Pancreas (tissue), 10 donors: ENCODE measurements at regions not wholly inside any gene's neighbourhood (a gene's known extent, or its start where the extent isn't known, plus 50 kb on each side); places are given as distances from the start of the nearest gene placed in this dataset.

Experiments used
- ATAC-seq, 4 donors: fragments of 200-7000 bp; cut with Tn5 transposase; one replicate each; pipeline versions ENCODE4 v1.8.0 to v1.9.1; 2020; ENCODE audit warnings: mild to moderate bottlenecking in 4 of 4, moderate library complexity in 4 of 4
- DNase-seq, 6 donors: peaks; one replicate each; pipeline ENCODE4 v3.0.0-alpha.2; 2020
- FAIRE-seq: peaks from 2 replicates; lab custom pipeline; 2012; peaks lifted over from hg19 to GRCh38; lab: Jason Lieb, UNC
- H3K27ac ChIP-seq, 4 donors: fragments of 200-600 bp; sonication (generic); 1 replicate in 3 of 4; 2 replicates in 1 of 4; pipeline versions ENCODE4 v1.5.0 to v1.8.0; 2020
- H3K27me3 ChIP-seq, 4 donors: fragments of 200-600 bp; one replicate each; pipeline ENCODE4 v1.8.0; 2021
- H3K36me3 ChIP-seq, 3 donors: fragments of 200-600 bp; sonication (generic) in 1 of 3; one replicate each; pipeline versions ENCODE4 v1.5.0 to v1.8.0; 2020 to 2021
- H3K4me1 ChIP-seq, 3 donors: fragments of 200-600 bp; one replicate each; pipeline ENCODE4 v1.8.0; 2021
- H3K4me3 ChIP-seq, 4 donors: fragments of 200-600 bp; sonication (generic) in 2 of 4; one replicate each; pipeline versions ENCODE4 v1.5.0 to v1.8.0; 2020 to 2021
- H3K9me3 ChIP-seq, 4 donors: fragments of 200-600 bp; one replicate each; pipeline ENCODE4 v1.8.0; 2021
- WGBS, 2 donors: extraction: QIAGEN DNeasy Blood & Tissue Kit; methylation state at CpG; one replicate each; pipeline ENCODE4 v1.1.7; 2013; 5-methylcytosine and 5-hydroxymethylcytosine counted together
- intact Hi-C, 3 donors: fragments of 100-400 bp; cut with DNase I; formaldehyde crosslinking; loops; one replicate each; pipeline versions ENCODE4 v1.11.1 to v1.14.2; 2022
- TF ChIP-seq, protein P1 (sequence below), 4 donors: fragments of 200-600 bp; sonication (generic) in 3 of 4; IDR thresholded peaks; one replicate each; pipeline versions ENCODE4 v1.5.0 to v1.8.0; 2021; ENCODE audit warnings: antibody characterized with exemption in 4 of 4
- donor health status: healthy with polysubstance abuse.
- donor health status: DM: no; HTN: no; CAD: no; lungs with moderate emphysema.
- donor health status: DM: no; HTN: no; CAD: no.
- donor health status: control.
- donor health status: control.
- donor health status: Bipolar disorder and iron deficiency.
- donor health status: DM: yes; HTN: yes; CAD: no.
- donor health status: DM: no; HTN: no; CAD: no.
- donor health status: DM: no; HTN: no; CAD: no.
- donor health status: DM: yes; HTN: yes; CAD: no.

DNA sequence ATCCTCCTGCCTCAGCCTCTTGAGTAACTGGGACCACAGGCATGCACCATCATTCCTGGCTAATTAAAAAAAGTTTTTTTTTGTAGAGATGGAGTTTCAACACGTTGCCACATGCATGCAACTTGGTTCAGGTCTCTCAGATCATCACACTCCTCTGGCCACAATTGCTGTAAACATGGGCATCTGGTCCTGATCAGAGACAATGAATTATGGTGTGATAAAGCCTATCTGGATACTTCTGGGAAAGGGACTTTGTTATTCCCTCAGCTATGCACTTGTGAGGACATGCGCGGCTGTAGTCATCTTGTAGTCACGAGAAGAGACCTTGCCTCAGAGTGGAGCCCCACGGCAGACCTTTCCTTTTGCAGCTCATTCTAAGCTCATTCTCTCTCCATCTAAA lies 210.9 kb upstream of the ZFP64 start:
- intact Hi-C loops = no loop called here
- Histone ChIP-seq H3K4me1 (no peaks in the 10 kb centered on the region), H3K9me3 (no peaks in the 10 kb centered on the region), H3K27me3 (no peaks in the 10 kb centered on the region), H3K27ac (no peak overlapping the region), H3K4me3 (no peak overlapping the region), H3K36me3 (no peaks in the 10 kb centered on the region)
- TF ChIP-seq, protein P1, sequence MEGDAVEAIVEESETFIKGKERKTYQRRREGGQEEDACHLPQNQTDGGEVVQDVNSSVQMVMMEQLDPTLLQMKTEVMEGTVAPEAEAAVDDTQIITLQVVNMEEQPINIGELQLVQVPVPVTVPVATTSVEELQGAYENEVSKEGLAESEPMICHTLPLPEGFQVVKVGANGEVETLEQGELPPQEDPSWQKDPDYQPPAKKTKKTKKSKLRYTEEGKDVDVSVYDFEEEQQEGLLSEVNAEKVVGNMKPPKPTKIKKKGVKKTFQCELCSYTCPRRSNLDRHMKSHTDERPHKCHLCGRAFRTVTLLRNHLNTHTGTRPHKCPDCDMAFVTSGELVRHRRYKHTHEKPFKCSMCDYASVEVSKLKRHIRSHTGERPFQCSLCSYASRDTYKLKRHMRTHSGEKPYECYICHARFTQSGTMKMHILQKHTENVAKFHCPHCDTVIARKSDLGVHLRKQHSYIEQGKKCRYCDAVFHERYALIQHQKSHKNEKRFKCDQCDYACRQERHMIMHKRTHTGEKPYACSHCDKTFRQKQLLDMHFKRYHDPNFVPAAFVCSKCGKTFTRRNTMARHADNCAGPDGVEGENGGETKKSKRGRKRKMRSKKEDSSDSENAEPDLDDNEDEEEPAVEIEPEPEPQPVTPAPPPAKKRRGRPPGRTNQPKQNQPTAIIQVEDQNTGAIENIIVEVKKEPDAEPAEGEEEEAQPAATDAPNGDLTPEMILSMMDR (IDR thresholded peaks at IDR 0.05) = no peak
- DNase-seq (no peak), FAIRE-seq (no peak), ATAC-seq (no peak)
- whole genome bisulfite sequencing, 2 donors = 68 to 80% methylated on average over 5 of the region's 5 CpGs

DNA sequence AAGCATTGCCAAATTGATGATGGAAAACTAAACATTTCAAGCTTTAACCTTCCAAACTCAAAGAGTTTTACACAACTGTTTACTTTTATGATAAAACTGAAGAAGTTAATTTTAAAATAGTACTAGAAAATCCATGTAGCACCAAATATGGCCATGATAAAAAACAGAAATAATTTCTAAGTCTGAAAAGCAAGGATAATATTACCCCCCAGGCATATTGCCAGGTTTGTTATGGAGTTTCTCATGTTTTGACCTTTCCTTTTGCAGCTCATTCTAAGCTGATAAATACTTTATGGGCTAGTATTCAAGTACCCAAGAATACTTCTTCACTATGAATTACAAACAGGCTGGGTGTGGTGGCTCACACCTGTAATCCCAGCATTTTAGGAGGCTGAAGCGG lies 209.9 kb upstream of the ZFP64 start:
- no peak for ATAC-seq
- DNase-seq = no peak
- Histone ChIP-seq H3K36me3 (no peaks in the 10 kb centered on the region), H3K27ac (no peak overlapping the region), H3K4me3 (no peak overlapping the region), H3K27me3 (no peaks in the 10 kb centered on the region), H3K4me1 (no peaks in the 10 kb centered on the region), H3K9me3 (no peaks in the 10 kb centered on the region)
- intact Hi-C loops = no loop called here
- FAIRE-seq = no peak
- WGBS, 2 donors = 77 to 85% methylated on average over 1 of the region's 1 CpG
- TF ChIP-seq, protein P1 (IDR thresholded peaks at IDR 0.05) = no peak

GRCh38 chr20:52399352-52399751 lies 207.8 kb upstream of the ZFP64 start:
- Histone ChIP-seq H3K27ac (no peak overlapping the region), H3K36me3 (no peaks in the 10 kb centered on the region), H3K4me1 (no peaks in the 10 kb centered on the region), H3K9me3 (no peaks in the 10 kb centered on the region), H3K4me3 (no peak overlapping the region), H3K27me3 (no peaks in the 10 kb centered on the region)
- intact Hi-C loops = no loop called here
- ATAC-seq (no peak), FAIRE-seq (no peak), DNase-seq (no peak)
- 53 to 55% methylated on average over 2 of the region's 2 CpGs for whole genome bisulfite sequencing, 2 donors
- TF ChIP-seq, protein P1 (IDR thresholded peaks at IDR 0.05) = no peak

GRCh38 chr20:52389606-52390005 lies 198.0 kb upstream of the ZFP64 start:
- FAIRE-seq (no peak), ATAC-seq (no peak), DNase-seq (no peak)
- 86 to 96% methylated on average over 1 of the region's 1 CpG for WGBS, 2 donors
- Histone ChIP-seq H3K36me3 (no peaks in the 10 kb centered on the region), H3K27ac (no peak overlapping the region), H3K4me3 (no peak overlapping the region), H3K4me1 (no peaks in the 10 kb centered on the region), H3K9me3 (no peaks in the 10 kb centered on the region), H3K27me3 (no peaks in the 10 kb centered on the region)
- TF ChIP-seq, protein P1 (IDR thresholded peaks at IDR 0.05) = no peak
- intact Hi-C loops = no loop called here

GRCh38 chr20:52383995-52384621 lies 192.5 kb upstream of the ZFP64 start:
- ATAC-seq = no peak
- FAIRE-seq = no peak
- H3K27me3 ChIP-seq = no peaks in the 10 kb centered on the region

More at GRCh38 chr20:52383995-52384621, 192.5 kb upstream of the ZFP64 start:
- intact Hi-C loops = no loop called here
- Histone ChIP-seq H3K36me3 (no peaks in the 10 kb centered on the region), H3K4me1 (no peaks in the 10 kb centered on the region), H3K4me3 (no peak overlapping the region), H3K27ac (no peak overlapping the region), H3K9me3 (no peaks in the 10 kb centered on the region)
- TF ChIP-seq, protein P1 (IDR thresholded peaks at IDR 0.05) = no peak
- WGBS, 2 donors = 80 to 89% methylated on average over 10 of the region's 10 CpGs
- no peak for DNase-seq
